Aorta (tissue), 5 donors: ENCODE measurements at regions not wholly inside any gene's neighbourhood (a gene's known extent, or its start where the extent isn't known, plus 50 kb on each side); places are given as distances from the start of the nearest gene placed in this dataset.

ENCODE experiments used
- ATAC-seq: fragments of 200-7000 bp; cut with Tn5 transposase; one replicate; pipeline ENCODE4 v1.9.1; 2022; ENCODE audit warnings: moderate library complexity; ENCODE audit not compliant: low FRiP score
- DNase-seq, 2 donors: peaks; one replicate each; pipeline ENCODE4 v3.0.0-alpha.2; 2020
- H3K27ac ChIP-seq, 2 donors: one replicate each; pipeline ENCODE4 v1.5.1; 2013; ENCODE audit warnings: low read length in 2 of 2, mild to moderate bottlenecking in 2 of 2, moderate library complexity in 2 of 2, control low read depth in 1 of 2, inconsistent platforms in 1 of 2, low read depth in 1 of 2
- H3K27me3 ChIP-seq, 2 donors: one replicate each; pipeline ENCODE4 v1.6.1; 2013; ENCODE audit warnings: control low read depth in 1 of 2, low read length in 1 of 2, mild to moderate bottlenecking in 1 of 2, moderate library complexity in 1 of 2; ENCODE audit not compliant: insufficient read depth in 2 of 2, control insufficient read depth in 1 of 2
- H3K36me3 ChIP-seq, 2 donors: one replicate each; pipeline ENCODE4 v1.6.1; 2013; ENCODE audit warnings: control low read depth in 1 of 2, low read length in 1 of 2, mild to moderate bottlenecking in 1 of 2; ENCODE audit not compliant: insufficient read depth in 2 of 2, control insufficient read depth in 1 of 2
- H3K4me1 ChIP-seq, 2 donors: one replicate each; pipeline ENCODE4 v1.6.1; 2013; ENCODE audit warnings: low read length in 2 of 2, control low read depth in 1 of 2, mild to moderate bottlenecking in 1 of 2, moderate library complexity in 1 of 2; ENCODE audit not compliant: insufficient read depth in 2 of 2, control insufficient read depth in 1 of 2
- H3K4me3 ChIP-seq, 2 donors: one replicate each; pipeline ENCODE4 v1.5.1; 2013; ENCODE audit warnings: low read length in 2 of 2, control low read depth in 1 of 2, mild to moderate bottlenecking in 1 of 2
- H3K9me3 ChIP-seq: one replicate; pipeline ENCODE4 v1.6.1; 2013; ENCODE audit warnings: mild to moderate bottlenecking, low read length; ENCODE audit not compliant: control insufficient read depth
- WGBS, 2 donors: extraction: QIAGEN DNeasy Blood & Tissue Kit; methylation state at CpG; one replicate each; pipeline ENCODE4 v1.1.7; 2013; 5-methylcytosine and 5-hydroxymethylcytosine counted together
- intact Hi-C, 2 donors: fragments of 100-400 bp; cut with DNase I; formaldehyde crosslinking; loops; one replicate each; pipeline versions ENCODE4 v1.14.2 to v1.15.0; 2022
- donor health status: healthy with polysubstance abuse.
- donor health status: Bipolar disorder and iron deficiency.
- donor health status: DM: no; HTN: no; CAD: no.
- donor health status: DM: no; HTN: no; CAD: no.
- donor health status: DM: yes; HTN: yes; CAD: no.

DNA sequence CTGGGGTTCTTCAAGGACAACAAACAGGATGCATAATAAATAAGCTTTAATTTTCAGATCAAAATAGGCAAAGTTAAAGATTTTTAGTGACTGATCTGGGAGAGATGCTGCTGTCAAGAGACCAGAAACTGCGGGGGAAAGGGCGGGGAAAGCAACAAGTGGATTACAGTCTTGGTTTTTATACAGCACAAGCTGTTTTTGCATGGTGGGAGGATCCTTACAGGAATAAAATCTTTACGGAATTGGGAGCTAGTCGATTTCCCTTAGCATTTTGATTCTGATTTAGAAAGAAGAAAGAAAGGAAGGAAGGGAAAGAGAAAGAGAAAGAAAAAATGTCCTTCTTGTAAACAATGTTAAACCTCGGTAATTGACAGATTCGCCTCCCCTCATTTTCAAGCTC is 242.3 kb upstream of the SP8 start:
- H3K4me1 ChIP-seq: no peaks in the 10 kb centered on the region
- no peak for ATAC-seq
- H3K27ac ChIP-seq: no peak overlapping the region
- H3K4me3 ChIP-seq: no peak overlapping the region
- intact Hi-C loops: no loop called here
- 20 to 24% methylated on average over 6 of the region's 6 CpGs for WGBS, 2 donors
- DNase-seq: no peak
- no peaks in the 10 kb centered on the region for H3K36me3 ChIP-seq
- no peaks in the 10 kb centered on the region for H3K9me3 ChIP-seq
- H3K27me3 ChIP-seq: no peaks in the 10 kb centered on the region

GRCh38 chr7:21030237-21030871 is 243.7 kb upstream of the SP8 start:
- H3K27ac ChIP-seq: no peak overlapping the region
- H3K4me1 ChIP-seq: no peaks in the 10 kb centered on the region
- intact Hi-C loops: no loop called here
- H3K9me3 ChIP-seq: no peaks in the 10 kb centered on the region
- ATAC-seq (no peak), DNase-seq (no peak)
- WGBS, 2 donors: 54 to 56% methylated on average over 7 of the region's 7 CpGs
- no peaks in the 10 kb centered on the region for H3K27me3 ChIP-seq
- H3K4me3 ChIP-seq: no peak overlapping the region
- no peaks in the 10 kb centered on the region for H3K36me3 ChIP-seq

GRCh38 chr7:21041252-21041651 is 254.6 kb upstream of the SP8 start:
- 67 to 75% methylated on average over 2 of the region's 2 CpGs for WGBS, 2 donors
- Histone ChIP-seq H3K27ac (no peak overlapping the region), H3K27me3 (no peaks in the 10 kb centered on the region), H3K36me3 (no peaks in the 10 kb centered on the region), H3K4me3 (no peak overlapping the region), H3K4me1 (no peaks in the 10 kb centered on the region), H3K9me3 (no peaks in the 10 kb centered on the region)
- DNase-seq (no peak), ATAC-seq (no peak)
- intact Hi-C loops: no loop called here

GRCh38 chr7:21041666-21042065 is 255.0 kb upstream of the SP8 start:
- H3K4me3 ChIP-seq: no peak overlapping the region
- H3K4me1 ChIP-seq: no peaks in the 10 kb centered on the region
- no peak for ATAC-seq
- intact Hi-C loops: no loop called here
- no peaks in the 10 kb centered on the region for H3K27me3 ChIP-seq
- WGBS, 2 donors: 35 to 40% methylated on average over 5 of the region's 5 CpGs
- no peak for DNase-seq
- no peaks in the 10 kb centered on the region for H3K36me3 ChIP-seq
- H3K27ac ChIP-seq: no peak overlapping the region
- H3K9me3 ChIP-seq: no peaks in the 10 kb centered on the region

DNA sequence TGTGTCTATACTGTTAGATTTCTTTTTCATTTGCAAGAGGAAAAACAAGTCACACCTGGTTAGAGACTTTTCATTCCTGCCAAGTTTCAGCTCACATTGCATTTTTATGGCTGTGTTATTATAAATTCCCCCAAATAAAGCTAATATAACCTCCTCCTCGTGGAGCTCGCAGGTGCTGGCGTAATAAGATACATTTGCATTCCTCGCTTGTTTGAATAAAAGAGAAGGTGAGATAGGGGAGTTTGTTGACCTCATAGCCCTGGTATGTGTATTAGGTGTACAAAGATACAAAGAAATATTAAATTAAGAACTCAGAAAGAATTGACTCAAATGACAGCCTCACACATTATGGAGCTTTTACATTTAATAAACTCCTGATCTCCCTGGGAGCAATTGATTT is 257.7 kb upstream of the SP8 start:
- Histone ChIP-seq H3K27ac (no peak overlapping the region), H3K4me1 (no peaks in the 10 kb centered on the region), H3K9me3 (no peaks in the 10 kb centered on the region), H3K27me3 (no peaks in the 10 kb centered on the region), H3K36me3 (no peaks in the 10 kb centered on the region), H3K4me3 (no peak overlapping the region)
- ATAC-seq: no peak
- intact Hi-C loops: no loop called here
- no peak for DNase-seq
- 74 to 82% methylated on average over 4 of the region's 4 CpGs for WGBS, 2 donors

- no peaks in the 10 kb centered on the region for H3K9me3 ChIP-seq
- intact Hi-C loops: no loop called here
- H3K27me3 ChIP-seq: no peaks in the 10 kb centered on the region
- DNase-seq (no peak), ATAC-seq (no peak)
- whole genome bisulfite sequencing, 2 donors: 38 to 48% methylated on average over 10 of the region's 10 CpGs
- H3K27ac ChIP-seq: no peak overlapping the region
- H3K36me3 ChIP-seq: no peaks in the 10 kb centered on the region
- no peaks in the 10 kb centered on the region for H3K4me1 ChIP-seq
- no peak overlapping the region for H3K4me3 ChIP-seq
These were observed 258.4 kb upstream of the SP8 start for GRCh38 chr7:21044913-21045568.

GRCh38 chr7:21051865-21052264 is 265.2 kb upstream of the SP8 start:
- 66 to 76% methylated on average over 3 of the region's 3 CpGs for WGBS, 2 donors
- H3K27ac ChIP-seq: no peak overlapping the region
- intact Hi-C loops: no loop called here
- H3K27me3 ChIP-seq: no peaks in the 10 kb centered on the region
- H3K36me3 ChIP-seq: no peaks in the 10 kb centered on the region
- no peaks in the 10 kb centered on the region for H3K9me3 ChIP-seq
- ATAC-seq (no peak), DNase-seq (no peak)
- H3K4me1 ChIP-seq: no peaks in the 10 kb centered on the region
- H3K4me3 ChIP-seq: no peak overlapping the region

DNA sequence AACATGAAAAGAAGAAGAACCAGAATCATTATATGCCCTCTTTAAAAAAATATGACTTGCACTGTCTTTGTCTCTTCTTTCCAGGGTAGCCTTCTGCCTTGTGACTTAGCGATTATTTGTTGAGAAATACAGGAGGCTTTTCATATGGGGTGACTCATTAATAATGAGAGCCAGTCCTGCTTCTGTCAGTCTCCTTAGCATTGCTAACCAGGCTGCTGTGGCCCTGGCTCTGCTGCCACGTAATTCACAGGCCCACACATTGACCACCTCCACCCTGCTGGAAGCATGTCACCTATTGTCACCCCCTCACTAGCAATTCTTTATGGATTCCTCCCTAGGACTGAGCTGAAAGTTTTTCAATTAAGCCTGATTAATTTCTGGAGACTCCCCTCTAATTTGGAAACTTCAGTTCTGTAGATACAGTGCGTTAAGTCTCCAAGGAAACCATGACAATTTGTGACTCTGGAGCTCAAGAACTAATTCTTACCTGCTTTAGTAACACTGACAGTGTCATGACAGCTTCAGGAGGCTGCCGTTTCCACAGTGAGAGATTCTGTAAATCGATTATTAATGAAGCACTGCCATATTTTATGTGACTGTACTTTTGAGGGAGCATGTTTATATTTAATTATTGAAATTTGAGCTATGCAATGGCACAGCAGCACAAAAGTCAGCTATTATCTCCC is 267.9 kb upstream of the SP8 start:
- no peaks in the 10 kb centered on the region for H3K4me1 ChIP-seq
- DNase-seq (no peak), ATAC-seq (no peak)
- H3K27ac ChIP-seq: no peak overlapping the region
- 70 to 73% methylated on average over 5 of the region's 5 CpGs for WGBS, 2 donors
- no peaks in the 10 kb centered on the region for H3K27me3 ChIP-seq
- H3K4me3 ChIP-seq: no peak overlapping the region
- peaks cover 1% of the 10 kb centered on the region for H3K9me3 ChIP-seq
- H3K36me3 ChIP-seq: no peaks in the 10 kb centered on the region
- intact Hi-C loops: no loop called here

DNA sequence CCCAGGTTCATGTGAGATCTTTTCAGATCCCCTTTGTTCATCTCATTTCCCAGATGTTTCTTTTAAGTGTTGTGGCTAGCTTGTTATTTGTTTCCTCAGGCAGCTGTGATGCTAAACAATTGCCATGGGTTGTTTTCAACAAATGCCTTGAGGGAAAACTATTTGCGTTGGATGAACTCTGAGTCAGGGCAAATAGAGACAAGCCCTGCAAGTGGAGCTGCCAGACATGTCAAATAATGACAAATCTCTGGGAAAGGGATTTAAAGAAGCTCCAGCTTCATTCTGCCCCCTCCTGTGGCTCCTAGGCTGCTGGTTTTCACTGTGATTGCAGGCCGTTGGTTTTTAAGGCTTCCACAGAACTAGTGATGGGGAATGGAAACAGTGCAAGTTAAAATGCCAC is 272.4 kb upstream of the SP8 start:
- WGBS, 2 donors: 52 to 61% methylated on average over 2 of the region's 2 CpGs
- no peak overlapping the region for H3K27ac ChIP-seq
- peaks cover 1% of the 10 kb centered on the region for H3K9me3 ChIP-seq
- H3K36me3 ChIP-seq: no peaks in the 10 kb centered on the region
- intact Hi-C loops: no loop called here
- H3K4me3 ChIP-seq: no peak overlapping the region
- H3K4me1 ChIP-seq: no peaks in the 10 kb centered on the region
- ATAC-seq (no peak), DNase-seq (no peak)
- no peaks in the 10 kb centered on the region for H3K27me3 ChIP-seq
